IMR-90 (cell line): ENCODE measurements at regions not wholly inside any gene's neighbourhood (a gene's known extent, or its start where the extent isn't known, plus 50 kb on each side); places are given as distances from the start of the nearest gene placed in this dataset.
"Not testable (repeated sequence)": the region's sequence is repeated elsewhere in the genome, so short reads cannot be mapped to it uniquely, and the experiment has no call there.

ENCODE experiments used
- BHLHE40 ChIP-seq: fragments of 150-350 bp; IDR thresholded peaks from 2 replicates; pipeline ENCODE4 v1.6.1; 2016; ENCODE audit warnings: mild to moderate bottlenecking, low read depth, low read length
- CEBPB ChIP-seq: IDR thresholded peaks from 2 replicates; pipeline ENCODE4 v1.6.1; 2012; ENCODE audit warnings: low read depth, low read length, improper control_type of control experiment
- CHD1 ChIP-seq: IDR thresholded peaks from 2 replicates; pipeline ENCODE4 v1.6.1; 2012; ENCODE audit warnings: low read depth, low read length, improper control_type of control experiment
- FOS ChIP-seq: fragments of 150-350 bp; IDR thresholded peaks from 2 replicates; pipeline ENCODE4 v1.6.1; 2016; ENCODE audit warnings: low read depth, low read length
- MAFK ChIP-seq: IDR thresholded peaks from 2 replicates; pipeline ENCODE4 v1.6.1; 2012; ENCODE audit warnings: low read depth, low read length, improper control_type of control experiment
- MAZ ChIP-seq: IDR thresholded peaks from 2 replicates; pipeline ENCODE4 v1.6.1; 2012; ENCODE audit warnings: low read depth, mild to moderate bottlenecking, low read length, improper control_type of control experiment, moderate library complexity, borderline replicate concordance
- POLR2A ChIP-seq: IDR thresholded peaks from 2 replicates; pipeline ENCODE4 v1.6.1; 2012; ENCODE audit warnings: mild to moderate bottlenecking, low read depth, low read length
- RCOR1 ChIP-seq: IDR thresholded peaks from 2 replicates; pipeline ENCODE4 v1.6.1; 2012; ENCODE audit warnings: mild to moderate bottlenecking, low read length, improper control_type of control experiment; ENCODE audit not compliant: insufficient replicate concordance
- RFX5 ChIP-seq: IDR thresholded peaks from 2 replicates; pipeline ENCODE4 v1.8.0; 2012; ENCODE audit warnings: low read depth, mild to moderate bottlenecking, low read length, moderate library complexity
- SMC3 ChIP-seq: fragments of 150-350 bp; IDR thresholded peaks from 2 replicates; pipeline ENCODE4 v1.6.1; 2016; ENCODE audit warnings: low read depth, mild to moderate bottlenecking, antibody characterized with exemption, low read length, moderate library complexity
- USF2 ChIP-seq: fragments of 150-350 bp; IDR thresholded peaks from 2 replicates; pipeline ENCODE4 v1.6.1; 2017; ENCODE audit warnings: mild to moderate bottlenecking, antibody characterized with exemption, low read length, low read depth
- TF ChIP-seq, protein P1 (sequence below): conservative IDR thresholded peaks from 2 replicates; pipeline ENCODE4 v1.5.1; 2012; ENCODE audit warnings: mild to moderate bottlenecking, low read depth, low read length, improper control_type of control experiment
- TF ChIP-seq, protein P2 (sequence below): fragments of 150-350 bp; IDR thresholded peaks from 2 replicates; pipeline ENCODE4 v1.6.1; 2016; ENCODE audit warnings: low read depth, mild to moderate bottlenecking, low read length, moderate library complexity, borderline replicate concordance

GRCh38 chr21:9819549-9820192, 701.7 kb upstream of the TPTE start:
- TF ChIP-seq MAFK, CHD1, POLR2A, BHLHE40, USF2, SMC3, CEBPB, MAZ, RFX5, RCOR1, FOS: not testable (repeated sequence)
- TF ChIP-seq, protein P1, sequence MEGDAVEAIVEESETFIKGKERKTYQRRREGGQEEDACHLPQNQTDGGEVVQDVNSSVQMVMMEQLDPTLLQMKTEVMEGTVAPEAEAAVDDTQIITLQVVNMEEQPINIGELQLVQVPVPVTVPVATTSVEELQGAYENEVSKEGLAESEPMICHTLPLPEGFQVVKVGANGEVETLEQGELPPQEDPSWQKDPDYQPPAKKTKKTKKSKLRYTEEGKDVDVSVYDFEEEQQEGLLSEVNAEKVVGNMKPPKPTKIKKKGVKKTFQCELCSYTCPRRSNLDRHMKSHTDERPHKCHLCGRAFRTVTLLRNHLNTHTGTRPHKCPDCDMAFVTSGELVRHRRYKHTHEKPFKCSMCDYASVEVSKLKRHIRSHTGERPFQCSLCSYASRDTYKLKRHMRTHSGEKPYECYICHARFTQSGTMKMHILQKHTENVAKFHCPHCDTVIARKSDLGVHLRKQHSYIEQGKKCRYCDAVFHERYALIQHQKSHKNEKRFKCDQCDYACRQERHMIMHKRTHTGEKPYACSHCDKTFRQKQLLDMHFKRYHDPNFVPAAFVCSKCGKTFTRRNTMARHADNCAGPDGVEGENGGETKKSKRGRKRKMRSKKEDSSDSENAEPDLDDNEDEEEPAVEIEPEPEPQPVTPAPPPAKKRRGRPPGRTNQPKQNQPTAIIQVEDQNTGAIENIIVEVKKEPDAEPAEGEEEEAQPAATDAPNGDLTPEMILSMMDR, result not testable (repeated sequence)
- TF ChIP-seq, protein P2, sequence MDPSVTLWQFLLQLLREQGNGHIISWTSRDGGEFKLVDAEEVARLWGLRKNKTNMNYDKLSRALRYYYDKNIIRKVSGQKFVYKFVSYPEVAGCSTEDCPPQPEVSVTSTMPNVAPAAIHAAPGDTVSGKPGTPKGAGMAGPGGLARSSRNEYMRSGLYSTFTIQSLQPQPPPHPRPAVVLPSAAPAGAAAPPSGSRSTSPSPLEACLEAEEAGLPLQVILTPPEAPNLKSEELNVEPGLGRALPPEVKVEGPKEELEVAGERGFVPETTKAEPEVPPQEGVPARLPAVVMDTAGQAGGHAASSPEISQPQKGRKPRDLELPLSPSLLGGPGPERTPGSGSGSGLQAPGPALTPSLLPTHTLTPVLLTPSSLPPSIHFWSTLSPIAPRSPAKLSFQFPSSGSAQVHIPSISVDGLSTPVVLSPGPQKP, result not testable (repeated sequence)
